Small intestine (tissue), 7 donors: ENCODE measurements at regions not wholly inside any gene's neighbourhood (a gene's known extent, or its start where the extent isn't known, plus 50 kb on each side); places are given as distances from the start of the nearest gene placed in this dataset.
"Not testable (repeated sequence)": the region's sequence is repeated elsewhere in the genome, so short reads cannot be mapped to it uniquely, and the experiment has no call there.

Source experiments
- DNase-seq, 2 donors: peaks; one replicate each; pipeline versions ENCODE4 v3.0.0 to v3.0.0-alpha.2; 2013
- FAIRE-seq: peaks from 2 replicates; lab custom pipeline; 2012; peaks lifted over from hg19 to GRCh38; lab: Jason Lieb, UNC
- H3K27ac ChIP-seq, 3 donors: one replicate each; pipeline ENCODE4 v1.5.1; 2013; ENCODE audit warnings: low read length in 2 of 3, mild to moderate bottlenecking in 2 of 3, control low read depth in 1 of 3, inconsistent platforms in 1 of 3, low read depth in 1 of 3, moderate library complexity in 1 of 3
- H3K27me3 ChIP-seq, 3 donors: one replicate each; pipeline ENCODE4 v1.6.1; 2013; ENCODE audit warnings: low read length in 3 of 3, inconsistent platforms in 1 of 3; ENCODE audit not compliant: control insufficient read depth in 3 of 3, insufficient read depth in 3 of 3
- H3K36me3 ChIP-seq, 3 donors: one replicate each; pipeline ENCODE4 v1.6.1; 2013; ENCODE audit warnings: low read length in 3 of 3, inconsistent platforms in 1 of 3, low read depth in 1 of 3, mild to moderate bottlenecking in 1 of 3, moderate library complexity in 1 of 3; ENCODE audit not compliant: control insufficient read depth in 3 of 3, insufficient read depth in 2 of 3
- H3K4me1 ChIP-seq, 3 donors: one replicate each; pipeline ENCODE4 v1.6.1; 2013; ENCODE audit warnings: low read length in 2 of 3, inconsistent platforms in 1 of 3, low read depth in 1 of 3, mild to moderate bottlenecking in 1 of 3, moderate library complexity in 1 of 3; ENCODE audit not compliant: control insufficient read depth in 3 of 3, insufficient read depth in 2 of 3
- H3K4me3 ChIP-seq, 3 donors: one replicate each; pipeline ENCODE4 v1.5.1; 2013; ENCODE audit warnings: low read length in 3 of 3, control low read depth in 1 of 3, inconsistent platforms in 1 of 3, low read depth in 1 of 3, mild to moderate bottlenecking in 1 of 3, moderate library complexity in 1 of 3
- H3K9me3 ChIP-seq, 2 donors: one replicate each; pipeline ENCODE4 v1.6.1; 2013; ENCODE audit warnings: low read depth in 1 of 2, low read length in 1 of 2; ENCODE audit not compliant: control insufficient read depth in 2 of 2, insufficient read depth in 1 of 2
- WGBS, 3 donors: extraction: QIAGEN DNeasy Blood & Tissue Kit; methylation state at CpG; one replicate each; pipeline ENCODE4 v1.1.7; 2013; 5-methylcytosine and 5-hydroxymethylcytosine counted together
- donor health status: healthy with polysubstance abuse.
- donor health status: control.
- donor health status: control.
- donor health status: Bipolar disorder and iron deficiency.
- donor health status: healthy.

DNA sequence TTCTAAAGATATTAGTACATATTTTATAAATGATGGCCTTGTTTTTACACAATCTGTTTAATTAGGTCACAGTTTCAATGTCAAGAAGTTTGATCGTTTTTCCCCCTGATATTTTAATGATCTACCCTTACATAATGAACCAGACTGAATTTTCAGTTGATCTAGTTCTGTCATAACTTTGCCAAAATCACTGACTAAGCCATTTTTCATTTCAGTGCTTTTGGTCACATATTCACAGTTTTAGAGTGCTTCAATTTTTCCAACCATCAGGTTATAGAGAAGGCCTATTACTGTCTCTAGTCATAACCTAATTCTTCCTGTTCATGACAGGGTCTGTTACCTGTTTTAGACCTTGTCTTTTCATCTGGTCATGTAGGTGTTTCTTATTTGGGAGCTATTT lies 577.9 kb upstream of the PTPRD start:
- H3K27ac ChIP-seq: no peak overlapping the region
- FAIRE-seq (no peak), DNase-seq (no peak)
- H3K4me1 ChIP-seq: no peaks in the 10 kb centered on the region
- 46 to 64% (median 61%) methylated on average over 1 of the region's 1 CpG for WGBS, 3 donors
- no peaks in the 10 kb centered on the region for H3K36me3 ChIP-seq
- H3K27me3 ChIP-seq: no peaks in the 10 kb centered on the region
- no peak overlapping the region for H3K4me3 ChIP-seq
- peaks cover 0 to 19% of the 10 kb centered on the region in 2 donors for H3K9me3 ChIP-seq

- no peak for FAIRE-seq
- Histone ChIP-seq H3K4me3 (no peak overlapping the region), H3K9me3 (peaks cover 0 to 12% of the 10 kb centered on the region in 2 donors), H3K4me1 (no peaks in the 10 kb centered on the region), H3K27ac (no peak overlapping the region), H3K27me3 (no peaks in the 10 kb centered on the region), H3K36me3 (no peaks in the 10 kb centered on the region)
- 5 to 42% (median 14%) methylated on average over 1 of the region's 1 CpG for WGBS, 3 donors
- no peak for DNase-seq
Observed at GRCh38 chr9:11192993-11193392, 580.2 kb upstream of the PTPRD start.

- Histone ChIP-seq H3K4me3 (no peak overlapping the region), H3K9me3 (no peaks in the 10 kb centered on the region), H3K27me3 (no peaks in the 10 kb centered on the region), H3K36me3 (no peaks in the 10 kb centered on the region), H3K27ac (no peak overlapping the region), H3K4me1 (no peaks in the 10 kb centered on the region)
- 78 to 85% (median 82%) methylated on average over 1 of the region's 1 CpG for WGBS, 3 donors
- FAIRE-seq: no peak
- no peak for DNase-seq
Observed at GRCh38 chr9:11194246-11194645, 581.4 kb upstream of the PTPRD start.

GRCh38 chr9:11196840-11197365 lies 584.1 kb upstream of the PTPRD start:
- H3K36me3 ChIP-seq, DNase-seq, H3K27me3 ChIP-seq, H3K9me3 ChIP-seq, H3K27ac ChIP-seq, FAIRE-seq, H3K4me3 ChIP-seq, H3K4me1 ChIP-seq: not testable (repeated sequence)
- 89 to 94% (median 92%) methylated on average over 15 to 22 of the region's 22 CpGs for WGBS, 3 donors

DNA sequence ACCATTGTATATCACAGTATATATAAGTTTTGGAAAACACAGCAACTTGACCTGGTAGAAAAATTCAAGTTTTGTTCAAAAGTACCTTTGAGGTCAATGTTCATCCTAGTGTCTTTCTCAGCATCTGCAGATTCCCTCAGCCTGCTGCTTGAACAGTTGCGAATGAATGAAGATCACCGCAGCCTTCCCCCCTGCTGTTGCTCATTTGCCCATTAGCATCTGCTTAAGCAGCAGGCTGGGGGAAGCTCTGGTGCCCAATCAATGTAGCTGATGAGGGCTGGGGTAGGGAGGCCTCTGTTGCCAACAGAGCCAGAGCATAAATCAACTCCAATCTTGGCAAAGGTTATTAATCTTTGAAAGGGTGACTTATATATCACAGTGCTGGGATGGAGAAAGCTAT lies 586.5 kb upstream of the PTPRD start:
- 67 to 74% (median 70%) methylated on average over 2 of the region's 2 CpGs for WGBS, 3 donors
- H3K9me3 ChIP-seq: no peaks in the 10 kb centered on the region
- no peaks in the 10 kb centered on the region for H3K27me3 ChIP-seq
- FAIRE-seq (no peak), DNase-seq (no peak)
- no peak overlapping the region for H3K4me3 ChIP-seq
- no peaks in the 10 kb centered on the region for H3K36me3 ChIP-seq
- no peaks in the 10 kb centered on the region for H3K4me1 ChIP-seq
- no peak overlapping the region for H3K27ac ChIP-seq

GRCh38 chr9:11204521-11204920 lies 591.7 kb upstream of the PTPRD start:
- H3K4me3 ChIP-seq: no peak overlapping the region
- FAIRE-seq (no peak), DNase-seq (no peak)
- no peaks in the 10 kb centered on the region for H3K36me3 ChIP-seq
- H3K27me3 ChIP-seq: no peaks in the 10 kb centered on the region
- WGBS, 3 donors: 63 to 77% (median 74%) methylated on average over 3 of the region's 3 CpGs
- H3K27ac ChIP-seq: no peak overlapping the region
- no peaks in the 10 kb centered on the region for H3K4me1 ChIP-seq
- no peaks in the 10 kb centered on the region for H3K9me3 ChIP-seq

DNA sequence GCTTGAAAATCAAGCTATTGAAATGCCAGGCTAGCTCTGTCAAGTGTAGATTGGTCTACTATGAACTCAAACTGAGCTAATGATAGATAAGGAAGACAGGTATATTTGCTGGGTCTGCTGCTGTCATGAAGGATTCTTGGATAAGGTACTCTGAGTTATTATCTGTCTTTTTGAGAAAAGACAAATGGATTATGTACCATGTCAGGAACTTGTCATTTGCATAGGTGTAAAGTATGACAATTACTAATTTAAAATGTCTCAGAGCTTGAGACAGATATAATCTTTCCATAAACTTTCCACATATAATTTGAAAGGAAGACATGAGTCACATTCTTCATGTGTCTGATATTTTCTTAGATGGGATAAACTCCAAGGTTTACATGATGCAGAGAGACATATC lies 594.1 kb upstream of the PTPRD start:
- H3K27me3 ChIP-seq: no peaks in the 10 kb centered on the region
- no peak overlapping the region for H3K4me3 ChIP-seq
- DNase-seq (no peak), FAIRE-seq (no peak)
- no peaks in the 10 kb centered on the region for H3K36me3 ChIP-seq
- H3K27ac ChIP-seq: no peak overlapping the region
- H3K9me3 ChIP-seq: no peaks in the 10 kb centered on the region
- H3K4me1 ChIP-seq: no peaks in the 10 kb centered on the region

DNA sequence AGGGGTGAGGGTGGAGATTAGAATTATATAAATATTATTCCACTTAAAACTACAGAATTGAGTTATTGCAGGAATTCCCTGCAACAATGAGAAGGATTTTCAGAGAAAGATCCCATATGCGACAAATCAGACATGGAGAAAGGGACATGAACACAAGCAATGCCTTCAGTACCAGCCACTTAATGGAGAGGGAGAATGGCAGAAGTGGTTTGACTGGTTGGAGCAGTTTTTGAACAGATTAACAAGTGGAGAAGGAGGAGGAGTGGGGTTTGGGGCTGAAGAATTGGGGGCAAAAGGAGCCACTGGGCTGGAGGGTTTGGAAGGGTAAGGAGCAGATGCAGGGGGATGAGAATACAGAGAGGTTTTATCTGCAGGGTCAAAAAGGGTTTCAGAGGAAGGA lies 620.9 kb upstream of the PTPRD start:
- no peaks in the 10 kb centered on the region for H3K27me3 ChIP-seq
- H3K4me3 ChIP-seq: no peak overlapping the region
- DNase-seq (no peak), FAIRE-seq (no peak)
- no peak overlapping the region for H3K27ac ChIP-seq
- 67 to 80% (median 78%) methylated on average over 1 of the region's 1 CpG for WGBS, 3 donors
- H3K4me1 ChIP-seq: no peaks in the 10 kb centered on the region
- H3K9me3 ChIP-seq: peaks cover 0 to 2% of the 10 kb centered on the region in 2 donors
- no peaks in the 10 kb centered on the region for H3K36me3 ChIP-seq

DNA sequence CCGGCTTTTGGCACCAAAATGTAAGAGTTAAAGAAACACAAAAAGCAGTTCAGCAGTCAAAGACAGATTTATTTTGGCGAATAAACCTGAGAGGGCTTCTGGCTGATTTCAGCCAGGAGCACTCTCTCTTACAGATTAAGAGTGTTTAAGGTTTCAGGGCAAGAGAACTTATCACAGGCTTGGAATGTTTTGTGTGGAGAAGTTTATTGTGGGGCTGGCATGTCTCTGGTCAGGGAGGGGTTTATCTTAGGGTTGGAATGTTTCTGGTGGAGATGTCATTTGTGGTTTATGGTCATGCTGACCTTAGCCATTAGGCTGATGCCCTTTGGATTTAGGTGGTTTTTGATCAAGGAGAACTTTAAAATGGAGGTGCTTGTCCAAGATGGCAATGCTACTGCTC lies 622.3 kb upstream of the PTPRD start:
- FAIRE-seq: no peak
- H3K27me3 ChIP-seq: no peaks in the 10 kb centered on the region
- WGBS, 3 donors: 66 to 68% (median 66%) methylated on average over 2 of the region's 2 CpGs
- peaks cover 2 to 7% of the 10 kb centered on the region in 2 donors for H3K9me3 ChIP-seq
- DNase-seq: no peak
- no peak overlapping the region for H3K27ac ChIP-seq
- H3K4me1 ChIP-seq: no peaks in the 10 kb centered on the region
- H3K36me3 ChIP-seq: no peaks in the 10 kb centered on the region
- H3K4me3 ChIP-seq: no peak overlapping the region
